Jurkat, Clone E6-1 (cell line): ENCODE measurements at regions not wholly inside any gene's neighbourhood (a gene's known extent, or its start where the extent isn't known, plus 50 kb on each side); places are given as distances from the start of the nearest gene placed in this dataset.

Experiments used
- DNase-seq: peaks from one replicate; pipeline ENCODE4 v3.0.0-alpha.2; 2011; ENCODE audit warnings: low read depth, low spot score
- H3K4me3 ChIP-seq: 2 replicates; pipeline ENCODE4 v1.5.1; 2011; ENCODE audit warnings: mild to moderate bottlenecking, low read length, control low read depth, moderate library complexity

- no peak overlapping the region for H3K4me3 ChIP-seq
- no peak for DNase-seq
Observed at GRCh38 chr6:9532621-9533557, 882.0 kb downstream of the TFAP2A start.

GRCh38 chr6:9527679-9528286 is 887.1 kb downstream of the TFAP2A start:
- no peak overlapping the region for H3K4me3 ChIP-seq
- no peak for DNase-seq

- DNase-seq = no peak
- no peak overlapping the region for H3K4me3 ChIP-seq
Observed at GRCh38 chr6:9523462-9523861, 891.4 kb downstream of the TFAP2A start.

GRCh38 chr6:9522101-9522500 is 892.8 kb downstream of the TFAP2A start:
- no peak overlapping the region for H3K4me3 ChIP-seq
- no peak for DNase-seq

GRCh38 chr6:9521152-9521530 is 893.7 kb downstream of the TFAP2A start:
- DNase-seq = no peak
- H3K4me3 ChIP-seq = no peak overlapping the region

- no peak overlapping the region for H3K4me3 ChIP-seq
- DNase-seq = no peak
Observed at GRCh38 chr6:9520417-9521151, 894.3 kb downstream of the TFAP2A start.

- DNase-seq = no peak
- no peak overlapping the region for H3K4me3 ChIP-seq
Observed at GRCh38 chr6:9518431-9518830, 896.4 kb downstream of the TFAP2A start.

- no peak overlapping the region for H3K4me3 ChIP-seq
- DNase-seq = no peak
Observed at GRCh38 chr6:9517806-9518205, 897.1 kb downstream of the TFAP2A start.

GRCh38 chr6:9515633-9516606 is 899.0 kb downstream of the TFAP2A start:
- H3K4me3 ChIP-seq = no peak overlapping the region
- DNase-seq = no peak

GRCh38 chr6:9514146-9514545 is 900.7 kb downstream of the TFAP2A start:
- H3K4me3 ChIP-seq = no peak overlapping the region
- no peak for DNase-seq

GRCh38 chr6:9511157-9511556 is 903.7 kb downstream of the TFAP2A start:
- DNase-seq = no peak
- H3K4me3 ChIP-seq = no peak overlapping the region

- DNase-seq = no peak
- no peak overlapping the region for H3K4me3 ChIP-seq
Observed at GRCh38 chr6:9507136-9507895, 907.6 kb downstream of the TFAP2A start.

- no peak for DNase-seq
- no peak overlapping the region for H3K4me3 ChIP-seq
Observed at GRCh38 chr6:9504191-9504590, 910.7 kb downstream of the TFAP2A start.

GRCh38 chr6:9503111-9503761 is 911.6 kb downstream of the TFAP2A start:
- H3K4me3 ChIP-seq = no peak overlapping the region
- no peak for DNase-seq

- no peak overlapping the region for H3K4me3 ChIP-seq
- DNase-seq = no peak
Observed at GRCh38 chr6:9499709-9500108, 915.2 kb downstream of the TFAP2A start.

- DNase-seq = no peak
Observed at GRCh38 chr6:9496837-9497236, 918.0 kb downstream of the TFAP2A start.

GRCh38 chr6:9494864-9495263 is 920.0 kb downstream of the TFAP2A start:
- no peak overlapping the region for H3K4me3 ChIP-seq
- DNase-seq = no peak

More at GRCh38 chr6:9496837-9497236, 918.0 kb downstream of the TFAP2A start:
- H3K4me3 ChIP-seq = no peak overlapping the region

- DNase-seq = no peak
- H3K4me3 ChIP-seq = no peak overlapping the region
Observed at GRCh38 chr6:9492790-9493189, 922.1 kb downstream of the TFAP2A start.
